ENCODE measurements at regions not wholly inside any gene's neighbourhood (a gene's known extent, or its start where the extent isn't known, plus 50 kb on each side); places are given as distances from the start of the nearest gene placed in this dataset.
"Not testable (repeated sequence)": the region's sequence is repeated elsewhere in the genome, so short reads cannot be mapped to it uniquely, and the experiment has no call there.

DNA sequence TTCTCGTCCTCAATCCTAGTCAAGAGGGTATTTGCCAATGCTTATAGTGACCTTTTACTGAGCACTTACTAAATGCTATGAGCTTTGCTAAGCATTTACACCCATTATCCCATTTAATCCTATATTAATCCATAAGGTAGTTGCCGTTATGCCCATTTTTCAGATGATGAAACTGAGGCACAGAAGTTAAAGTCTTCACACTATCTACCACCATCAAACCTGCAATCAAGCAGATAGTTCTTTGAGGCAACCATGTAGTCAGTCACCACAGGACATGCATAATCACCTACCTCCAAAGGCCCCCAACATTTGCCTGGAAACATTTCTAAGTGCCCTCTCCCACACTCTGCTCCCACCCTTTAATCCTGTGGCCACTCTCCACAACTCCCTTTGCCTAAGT lies 149.6 kb downstream of the LY86 start:
- Histone ChIP-seq H3K4me3 (ENCODE audit: insufficient read depth, low read depth, low read length) (no peak overlapping the region), H3K4me1 (ENCODE audit: control insufficient read depth, insufficient read depth, low read length) (peaks cover 7% of the 10 kb centered on the region), H3K27ac (ENCODE audit: insufficient read depth, low read depth, low read length, poor library complexity, severe bottlenecking) (no peak overlapping the region), H3K27me3 (ENCODE audit: control insufficient read depth, insufficient read depth, low read length, poor library complexity, severe bottlenecking) (no peaks in the 10 kb centered on the region), H3K9me3 (ENCODE audit: control insufficient read depth, low read length) (no peaks in the 10 kb centered on the region), H3K36me3 (ENCODE audit: control insufficient read depth, insufficient read depth, low read length) (no peaks in the 10 kb centered on the region)
- 91 to 95% methylated on average over 2 of the region's 2 CpGs for WGBS, 2 experiments

DNA sequence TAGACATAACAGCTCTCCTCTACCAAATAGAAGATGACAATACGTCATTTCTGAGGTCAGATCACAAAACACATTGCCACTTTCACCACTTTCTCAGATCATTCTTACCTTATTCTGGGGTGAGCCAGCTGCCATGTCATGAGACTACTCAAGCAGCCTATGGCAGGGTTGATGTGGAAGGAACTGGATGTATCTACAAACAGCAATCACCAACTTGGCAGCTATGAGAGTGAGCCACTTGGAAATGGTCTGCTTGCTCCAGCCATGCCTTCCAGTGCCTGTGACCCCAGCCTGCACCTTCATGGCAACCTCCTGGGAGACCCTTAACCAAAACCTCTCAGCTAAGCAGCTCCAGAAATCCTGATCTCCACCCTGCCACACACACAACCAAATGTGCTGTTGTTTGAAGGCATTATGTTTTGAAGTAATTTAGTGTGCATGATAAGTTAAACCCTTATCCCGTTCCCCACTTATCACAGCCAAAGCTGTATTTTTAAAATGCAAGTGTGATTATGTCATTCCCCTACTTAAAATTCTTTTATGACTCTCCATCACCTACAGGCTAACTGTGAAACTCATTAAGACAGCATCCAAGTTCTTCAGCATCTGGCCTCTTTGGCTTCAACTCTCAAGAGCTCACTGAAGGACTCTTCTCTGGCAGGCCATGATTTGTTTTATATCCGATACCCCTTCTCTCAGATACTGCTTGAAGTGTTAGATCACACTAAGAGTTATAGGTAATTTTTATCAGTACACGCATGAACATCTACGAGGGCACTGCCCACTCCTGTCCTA lies 150.6 kb downstream of the LY86 start:
- peaks cover 7% of the 10 kb centered on the region for H3K4me1 ChIP-seq (ENCODE audit: control insufficient read depth, insufficient read depth, low read length)
- 90% methylated on average over 4 to 5 of the region's 5 CpGs for WGBS, 2 experiments

DNA sequence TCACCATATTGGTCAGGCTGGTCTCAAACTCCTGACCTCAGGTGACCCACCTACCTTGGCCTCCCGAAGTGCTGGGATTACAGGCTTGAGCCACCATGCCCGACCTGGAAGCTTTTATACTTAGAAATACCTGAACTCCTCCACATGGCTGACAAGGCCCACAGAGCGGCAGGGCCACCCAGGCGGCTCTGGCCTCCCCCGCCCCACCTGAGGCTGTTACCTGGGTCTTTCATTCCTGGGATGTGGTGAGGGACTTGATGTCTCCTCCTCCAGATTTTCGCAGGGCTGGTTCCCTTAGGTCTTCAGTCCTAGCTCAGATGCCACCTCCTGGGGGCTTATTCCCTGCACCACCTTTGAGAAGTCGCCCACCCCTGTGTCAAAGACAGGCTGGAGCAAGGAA lies 152.1 kb downstream of the LY86 start:
- H3K27me3 ChIP-seq (ENCODE audit: control insufficient read depth, insufficient read depth, low read length, poor library complexity, severe bottlenecking): no peaks in the 10 kb centered on the region
- no peaks in the 10 kb centered on the region for H3K36me3 ChIP-seq (ENCODE audit: control insufficient read depth, insufficient read depth, low read length)
- peaks cover 7% of the 10 kb centered on the region for H3K4me1 ChIP-seq (ENCODE audit: control insufficient read depth, insufficient read depth, low read length)
- no peaks in the 10 kb centered on the region for H3K9me3 ChIP-seq (ENCODE audit: control insufficient read depth, low read length)
- no peak overlapping the region for H3K4me3 ChIP-seq (ENCODE audit: insufficient read depth, low read depth, low read length)
- 82 to 92% methylated on average over 7 of the region's 7 CpGs for WGBS, 2 experiments
- no peak overlapping the region for H3K27ac ChIP-seq (ENCODE audit: insufficient read depth, low read depth, low read length, poor library complexity, severe bottlenecking)

More for the DNA sequence above, 150.6 kb downstream of the LY86 start:
- Histone ChIP-seq H3K4me3 (ENCODE audit: insufficient read depth, low read depth, low read length) (no peak overlapping the region), H3K36me3 (ENCODE audit: control insufficient read depth, insufficient read depth, low read length) (no peaks in the 10 kb centered on the region), H3K27me3 (ENCODE audit: control insufficient read depth, insufficient read depth, low read length, poor library complexity, severe bottlenecking) (no peaks in the 10 kb centered on the region), H3K9me3 (ENCODE audit: control insufficient read depth, low read length) (no peaks in the 10 kb centered on the region), H3K27ac (ENCODE audit: insufficient read depth, low read depth, low read length, poor library complexity, severe bottlenecking) (no peak overlapping the region)

DNA sequence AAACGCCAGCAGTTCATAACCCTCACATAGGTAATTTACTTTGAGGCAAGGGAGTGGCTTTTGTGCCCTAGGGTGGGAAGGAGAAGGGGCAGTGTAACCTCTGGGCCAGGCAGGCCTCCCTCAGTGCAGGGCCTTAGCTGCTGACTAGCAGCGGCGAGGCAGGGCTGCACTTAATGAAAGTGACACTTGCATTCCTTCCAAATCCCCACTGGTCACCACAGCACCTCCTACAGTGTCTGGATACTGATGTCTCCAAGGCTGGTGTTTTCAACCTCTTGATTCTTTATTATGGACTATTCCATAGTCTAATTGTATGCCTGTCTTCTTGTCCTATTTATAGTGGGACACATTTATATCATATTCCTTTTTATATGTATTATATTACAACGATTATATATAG lies 152.7 kb downstream of the LY86 start:
- Histone ChIP-seq H3K4me1 (ENCODE audit: control insufficient read depth, insufficient read depth, low read length) (peaks cover 7% of the 10 kb centered on the region), H3K27me3 (ENCODE audit: control insufficient read depth, insufficient read depth, low read length, poor library complexity, severe bottlenecking) (no peaks in the 10 kb centered on the region), H3K9me3 (ENCODE audit: control insufficient read depth, low read length) (no peaks in the 10 kb centered on the region), H3K36me3 (ENCODE audit: control insufficient read depth, insufficient read depth, low read length) (no peaks in the 10 kb centered on the region), H3K27ac (ENCODE audit: insufficient read depth, low read depth, low read length, poor library complexity, severe bottlenecking) (no peak overlapping the region), H3K4me3 (ENCODE audit: insufficient read depth, low read depth, low read length) (no peak overlapping the region)
- WGBS, 2 experiments: 37 to 44% methylated on average over 3 of the region's 4 CpGs

DNA sequence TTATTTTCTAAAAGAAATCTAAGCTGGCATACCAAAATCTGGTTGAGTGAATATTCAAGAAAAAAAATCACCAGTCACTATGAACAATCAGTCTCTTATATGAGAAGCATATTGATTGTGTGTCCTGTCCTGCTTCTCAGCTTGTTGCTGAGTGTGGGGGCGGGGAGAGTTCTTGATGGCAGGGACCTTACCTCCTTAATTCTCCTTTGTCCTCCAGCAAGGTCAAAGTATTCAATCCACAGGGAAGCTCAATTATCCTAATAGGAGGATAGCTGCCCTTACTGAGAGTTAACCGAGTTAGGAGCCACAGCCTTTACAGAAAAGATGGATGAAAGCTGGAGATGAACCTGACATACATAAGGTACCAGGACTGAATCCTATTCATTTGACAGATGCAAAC lies 154.0 kb downstream of the LY86 start:
- H3K36me3 ChIP-seq (ENCODE audit: control insufficient read depth, insufficient read depth, low read length): no peaks in the 10 kb centered on the region
- 15 to 53% methylated on average over 1 to 2 of the region's 2 CpGs for WGBS, 2 experiments
- no peaks in the 10 kb centered on the region for H3K27me3 ChIP-seq (ENCODE audit: control insufficient read depth, insufficient read depth, low read length, poor library complexity, severe bottlenecking)
- H3K9me3 ChIP-seq (ENCODE audit: control insufficient read depth, low read length): no peaks in the 10 kb centered on the region
- peaks cover 7% of the 10 kb centered on the region for H3K4me1 ChIP-seq (ENCODE audit: control insufficient read depth, insufficient read depth, low read length)
- no peak overlapping the region for H3K4me3 ChIP-seq (ENCODE audit: insufficient read depth, low read depth, low read length)
- H3K27ac ChIP-seq (ENCODE audit: insufficient read depth, low read depth, low read length, poor library complexity, severe bottlenecking): no peak overlapping the region

DNA sequence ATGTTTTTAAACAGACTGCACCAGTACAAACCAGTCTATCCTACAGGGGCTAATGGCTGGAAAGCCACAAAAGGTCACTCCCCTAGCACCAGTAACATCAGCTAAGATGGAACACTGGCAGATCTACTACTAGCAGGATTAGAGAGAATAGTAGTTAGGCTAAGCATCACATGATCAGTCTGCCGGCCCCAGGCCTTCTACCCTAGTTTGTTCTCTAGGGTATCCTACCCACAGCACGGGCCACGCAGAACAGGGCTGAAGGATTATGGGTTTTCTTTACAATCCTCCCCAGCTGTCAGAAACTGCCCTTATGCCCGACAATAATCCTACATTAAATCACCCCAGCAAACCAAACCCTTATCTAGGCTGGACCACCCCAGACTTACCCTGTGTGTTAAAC lies 156.0 kb downstream of the LY86 start:
- no peak overlapping the region for H3K4me3 ChIP-seq (ENCODE audit: insufficient read depth, low read depth, low read length)
- H3K27me3 ChIP-seq (ENCODE audit: control insufficient read depth, insufficient read depth, low read length, poor library complexity, severe bottlenecking): no peaks in the 10 kb centered on the region
- H3K4me1 ChIP-seq (ENCODE audit: control insufficient read depth, insufficient read depth, low read length): peaks cover 7% of the 10 kb centered on the region
- H3K27ac ChIP-seq (ENCODE audit: insufficient read depth, low read depth, low read length, poor library complexity, severe bottlenecking): no peak overlapping the region
- no peaks in the 10 kb centered on the region for H3K9me3 ChIP-seq (ENCODE audit: control insufficient read depth, low read length)
- 73 to 84% methylated on average over 4 of the region's 4 CpGs for WGBS, 2 experiments
- no peaks in the 10 kb centered on the region for H3K36me3 ChIP-seq (ENCODE audit: control insufficient read depth, insufficient read depth, low read length)

DNA sequence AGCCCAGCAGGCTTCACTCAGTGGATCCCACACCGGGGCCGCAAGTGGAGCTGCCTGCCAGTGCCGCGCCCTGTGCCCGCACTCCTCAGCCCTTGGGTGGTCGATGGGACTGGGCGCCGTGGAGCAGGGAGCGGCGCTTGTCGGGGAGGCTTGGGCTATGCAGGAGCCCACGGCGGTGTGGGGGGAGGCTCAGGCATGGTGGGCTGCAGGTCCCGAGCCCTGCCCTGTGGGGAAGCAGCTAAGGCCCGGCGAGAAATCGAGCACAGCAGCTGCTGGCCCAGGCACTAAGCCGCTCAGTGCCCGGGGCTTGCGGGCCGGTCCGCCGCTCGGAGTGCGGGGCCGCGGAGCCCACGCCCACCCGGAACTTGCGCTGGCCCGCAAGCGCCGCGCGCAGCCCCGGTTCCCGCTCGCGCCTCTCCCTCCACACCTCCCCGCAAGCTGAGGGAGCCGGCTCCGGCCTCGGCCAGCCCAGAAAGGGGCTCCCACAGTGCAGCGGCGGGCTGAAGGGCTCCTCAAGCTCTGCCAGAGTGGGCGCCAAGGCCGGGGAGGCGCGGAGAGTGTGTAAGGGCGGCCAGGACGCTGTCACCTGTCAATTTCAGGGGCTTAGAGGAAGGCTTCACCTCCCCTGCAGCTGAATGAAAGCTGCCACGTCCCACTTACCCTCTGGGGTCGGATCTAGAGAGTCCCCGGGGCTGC lies 157.3 kb downstream of the LY86 start:
- not testable (repeated sequence) for H3K4me3 ChIP-seq (ENCODE audit: insufficient read depth, low read depth, low read length); H3K36me3 ChIP-seq (ENCODE audit: control insufficient read depth, insufficient read depth, low read length); H3K27me3 ChIP-seq (ENCODE audit: control insufficient read depth, insufficient read depth, low read length, poor library complexity, severe bottlenecking); H3K27ac ChIP-seq (ENCODE audit: insufficient read depth, low read depth, low read length, poor library complexity, severe bottlenecking); H3K9me3 ChIP-seq (ENCODE audit: control insufficient read depth, low read length)
- WGBS, 2 experiments: 94 to 95% methylated on average over 54 of the region's 54 CpGs
- peaks cover 10% of the 10 kb centered on the region for H3K4me1 ChIP-seq (ENCODE audit: control insufficient read depth, insufficient read depth, low read length)

DNA sequence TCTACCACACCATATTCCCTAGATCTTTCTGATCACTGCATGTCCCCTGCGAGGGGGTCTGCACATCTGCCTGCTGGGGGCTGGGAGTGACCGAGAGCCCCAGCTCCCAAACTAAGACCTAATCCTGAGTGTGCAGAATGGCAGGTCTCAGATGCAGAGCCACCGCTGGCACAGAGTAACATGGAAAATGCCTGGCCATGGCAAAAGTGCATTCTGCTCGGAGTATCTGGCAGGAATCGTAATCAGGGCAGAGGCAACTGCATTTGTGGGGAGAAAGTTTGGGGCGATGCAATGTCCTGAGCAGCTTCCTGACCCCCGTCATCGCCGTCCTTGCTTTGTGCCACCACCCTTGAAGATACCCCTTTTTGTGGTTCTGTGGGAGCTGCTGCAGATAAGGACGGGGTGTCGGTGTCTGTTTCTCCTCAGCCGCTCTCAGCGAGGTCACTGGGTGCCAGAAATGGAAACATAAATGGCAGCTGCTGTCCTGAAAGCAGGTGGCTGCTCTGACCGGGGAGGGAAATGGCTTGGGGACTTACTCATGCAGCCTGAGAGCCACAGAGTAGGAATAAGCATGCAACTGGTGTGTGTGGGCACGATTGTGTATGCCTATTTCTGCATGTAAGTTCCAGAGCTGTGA lies 157.9 kb downstream of the LY86 start:
- H3K4me3 ChIP-seq (ENCODE audit: insufficient read depth, low read depth, low read length): no peak overlapping the region
- no peak overlapping the region for H3K27ac ChIP-seq (ENCODE audit: insufficient read depth, low read depth, low read length, poor library complexity, severe bottlenecking)
- no peaks in the 10 kb centered on the region for H3K27me3 ChIP-seq (ENCODE audit: control insufficient read depth, insufficient read depth, low read length, poor library complexity, severe bottlenecking)
- H3K36me3 ChIP-seq (ENCODE audit: control insufficient read depth, insufficient read depth, low read length): no peaks in the 10 kb centered on the region
- peaks cover 4% of the 10 kb centered on the region for H3K4me1 ChIP-seq (ENCODE audit: control insufficient read depth, insufficient read depth, low read length)
- 94 to 95% methylated on average over 15 of the region's 15 CpGs for WGBS, 2 experiments
- H3K9me3 ChIP-seq (ENCODE audit: control insufficient read depth, low read length): no peaks in the 10 kb centered on the region

DNA sequence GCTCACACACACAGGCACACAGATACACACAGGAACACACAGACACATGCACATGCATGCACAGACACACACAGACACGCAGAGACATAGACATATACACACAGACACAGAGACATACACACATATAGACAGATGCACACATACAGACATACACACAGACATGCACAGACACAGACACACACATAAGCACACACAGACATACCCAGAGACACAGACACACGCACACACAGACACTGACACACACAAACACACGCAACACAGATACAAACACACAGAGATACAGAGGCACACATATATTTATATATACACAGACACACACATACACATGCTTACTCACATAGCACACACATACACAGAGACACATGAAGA lies 158.4 kb downstream of the LY86 start:
- no peak overlapping the region for H3K27ac ChIP-seq (ENCODE audit: insufficient read depth, low read depth, low read length, poor library complexity, severe bottlenecking)
- no peaks in the 10 kb centered on the region for H3K9me3 ChIP-seq (ENCODE audit: control insufficient read depth, low read length)
- no peaks in the 10 kb centered on the region for H3K36me3 ChIP-seq (ENCODE audit: control insufficient read depth, insufficient read depth, low read length)
- H3K4me1 ChIP-seq (ENCODE audit: control insufficient read depth, insufficient read depth, low read length): peaks cover 7% of the 10 kb centered on the region
- no peaks in the 10 kb centered on the region for H3K27me3 ChIP-seq (ENCODE audit: control insufficient read depth, insufficient read depth, low read length, poor library complexity, severe bottlenecking)
- H3K4me3 ChIP-seq (ENCODE audit: insufficient read depth, low read depth, low read length): no peak overlapping the region
- WGBS, 2 experiments: 93 to 95% methylated on average over 3 of the region's 3 CpGs

DNA sequence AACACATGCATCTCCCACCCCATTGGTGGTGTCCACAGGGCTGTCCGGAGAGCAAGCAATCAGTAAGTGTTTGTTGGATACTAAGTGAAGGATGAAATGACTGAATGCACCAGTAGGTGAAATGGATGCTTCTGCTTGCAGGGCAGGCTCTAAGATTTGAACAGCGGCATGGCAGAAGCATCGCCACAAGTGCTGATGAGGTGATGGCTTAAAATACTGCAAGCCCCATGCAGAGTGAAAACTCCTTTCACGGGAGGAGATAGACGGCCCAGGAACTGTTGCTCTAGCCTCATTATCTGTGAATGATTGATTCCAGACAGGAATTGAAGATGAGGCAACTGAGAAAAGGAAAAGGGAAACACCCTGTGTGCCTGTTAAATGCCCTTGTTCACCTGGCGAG lies 158.9 kb downstream of the LY86 start:
- H3K9me3 ChIP-seq (ENCODE audit: control insufficient read depth, low read length): no peaks in the 10 kb centered on the region
- no peaks in the 10 kb centered on the region for H3K36me3 ChIP-seq (ENCODE audit: control insufficient read depth, insufficient read depth, low read length)
- peaks cover 8% of the 10 kb centered on the region for H3K4me1 ChIP-seq (ENCODE audit: control insufficient read depth, insufficient read depth, low read length)
- 87 to 90% methylated on average over 5 of the region's 6 CpGs for WGBS, 2 experiments
- no peak overlapping the region for H3K4me3 ChIP-seq (ENCODE audit: insufficient read depth, low read depth, low read length)
- H3K27ac ChIP-seq (ENCODE audit: insufficient read depth, low read depth, low read length, poor library complexity, severe bottlenecking): no peak overlapping the region
- no peaks in the 10 kb centered on the region for H3K27me3 ChIP-seq (ENCODE audit: control insufficient read depth, insufficient read depth, low read length, poor library complexity, severe bottlenecking)

Data from ectodermal cell (in vitro differentiated cells).